Hippocampal formation (tissue), 2 donors: ENCODE measurements at regions not wholly inside any gene's neighbourhood (a gene's known extent, or its start where the extent isn't known, plus 50 kb on each side); places are given as distances from the start of the nearest gene placed in this dataset.
"Not testable (repeated sequence)": the region's sequence is repeated elsewhere in the genome, so short reads cannot be mapped to it uniquely, and the experiment has no call there.

Experiments
- DNase-seq, 2 donors: peaks; one replicate each; lab custom pipeline; 2025; lab: John Stamatoyannopoulos, UW

DNA sequence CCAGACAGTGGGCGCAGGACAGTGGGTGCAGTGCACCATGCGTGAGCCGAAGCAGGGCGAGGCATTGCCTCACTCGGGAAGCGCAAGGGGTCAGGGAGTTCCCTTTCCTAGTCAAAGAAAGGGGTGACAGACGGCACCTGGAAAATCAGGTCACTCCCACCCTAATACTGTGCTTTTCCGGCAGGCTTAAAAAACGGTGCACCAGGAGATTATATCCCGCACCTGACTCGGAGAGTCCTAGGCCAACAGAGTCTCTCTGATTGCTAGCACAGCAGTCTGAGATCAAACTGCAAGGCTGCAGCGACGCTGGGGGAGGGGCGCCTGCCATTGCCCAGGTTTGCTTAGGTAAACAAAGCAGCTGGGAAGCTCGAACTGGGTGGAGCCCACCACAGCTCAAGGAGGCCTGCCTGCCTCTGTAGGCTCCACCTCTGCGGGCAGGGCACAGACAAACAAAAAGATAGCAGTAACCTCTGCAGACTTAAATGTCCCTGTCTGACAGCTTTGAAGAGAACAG, 116.4 kb downstream of the CXCL12 start:
- DNase-seq = not testable (repeated sequence)

DNA sequence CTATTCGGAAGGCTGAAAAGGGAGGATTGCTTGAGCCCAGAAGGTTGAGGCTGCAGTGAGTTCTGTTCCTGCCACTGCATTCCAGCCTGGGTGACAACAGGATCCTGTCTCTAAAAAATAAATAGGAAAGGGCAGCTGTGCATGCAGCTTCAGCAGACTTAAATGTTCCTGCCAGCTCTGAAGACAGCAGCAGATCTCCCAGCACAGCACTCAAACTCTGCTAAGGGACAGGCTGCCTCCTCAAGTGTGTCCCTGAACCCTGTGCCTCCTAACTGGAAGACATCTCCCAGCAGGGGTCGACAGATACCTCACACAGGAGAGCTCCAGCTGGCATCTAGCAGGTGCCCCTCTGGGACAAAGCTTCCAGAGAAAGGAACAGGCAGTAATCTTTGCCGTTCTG, 117.9 kb downstream of the CXCL12 start:
- no peak for DNase-seq

DNA sequence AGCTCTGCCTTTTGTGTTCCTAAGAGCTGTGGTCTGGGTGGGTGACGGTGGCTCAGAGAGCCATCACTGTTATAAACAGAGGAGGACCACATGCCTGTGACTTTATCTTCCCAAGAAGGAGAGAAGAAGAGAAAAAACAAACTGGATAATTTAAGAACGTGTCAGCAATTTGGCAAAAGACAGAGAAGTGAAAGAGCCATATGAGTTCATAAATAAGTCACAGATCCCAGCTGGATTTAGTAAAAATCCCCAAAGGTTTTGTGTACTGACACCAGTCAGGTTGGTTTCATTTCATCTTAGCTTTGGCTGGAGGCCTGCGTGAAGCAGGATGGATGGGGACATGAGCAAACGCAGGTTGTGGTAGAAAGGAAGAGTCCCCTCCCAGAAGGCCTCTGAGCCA, 120.7 kb downstream of the CXCL12 start:
- DNase-seq = no peak

DNA sequence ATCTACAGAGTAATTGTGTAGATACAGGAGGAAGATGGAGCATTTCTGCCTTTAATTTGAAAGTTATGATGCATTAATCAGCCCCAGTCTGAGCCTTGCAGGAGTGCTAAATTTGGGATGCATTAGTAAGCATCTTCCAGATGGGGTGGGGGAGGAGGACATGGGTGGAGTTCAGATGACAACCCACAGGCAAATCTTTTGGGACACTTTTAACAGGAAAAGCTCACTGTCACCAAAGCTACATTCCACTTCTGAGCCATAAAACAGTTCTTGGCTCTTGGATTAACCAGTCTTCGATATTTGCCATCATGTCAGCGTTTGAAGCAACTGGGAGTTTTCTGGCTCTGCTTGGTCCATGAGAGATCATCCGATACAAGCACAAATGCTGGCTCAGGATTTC, 121.1 kb downstream of the CXCL12 start:
- DNase-seq = no peak

DNA sequence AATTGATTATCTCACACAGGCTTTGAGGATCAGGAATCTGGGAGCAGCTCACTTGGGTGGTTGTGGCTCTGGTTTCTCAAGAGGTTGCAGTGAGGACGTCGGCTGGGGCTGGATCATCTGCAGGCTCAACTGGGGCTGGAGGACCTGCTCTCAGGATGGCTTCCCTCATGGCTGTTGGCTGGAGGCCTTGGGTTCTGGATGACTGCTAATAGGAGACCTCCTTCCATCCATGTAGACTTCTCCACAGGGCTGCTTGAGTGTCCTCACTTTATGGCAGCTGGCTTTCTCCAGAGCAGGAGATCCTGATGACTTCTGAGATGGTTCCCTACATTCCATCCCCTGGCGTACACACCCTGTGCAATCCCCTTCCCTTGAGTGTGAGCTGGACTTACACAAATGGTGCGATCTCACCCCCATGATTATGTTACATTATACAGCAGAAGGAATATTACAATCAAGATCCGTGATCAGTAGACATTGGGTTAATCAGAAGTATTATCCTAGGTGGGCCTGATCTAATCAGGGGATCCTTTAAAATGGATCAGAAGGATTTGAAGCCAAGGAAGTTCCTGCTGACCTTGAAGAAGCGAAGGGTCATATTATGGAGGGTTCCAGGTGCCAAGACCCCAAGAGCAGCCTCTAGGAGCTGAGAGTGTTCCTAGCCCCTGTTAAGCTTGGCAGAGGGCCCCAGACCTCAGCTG, 122.2 kb downstream of the CXCL12 start:
- no peak for DNase-seq

DNA sequence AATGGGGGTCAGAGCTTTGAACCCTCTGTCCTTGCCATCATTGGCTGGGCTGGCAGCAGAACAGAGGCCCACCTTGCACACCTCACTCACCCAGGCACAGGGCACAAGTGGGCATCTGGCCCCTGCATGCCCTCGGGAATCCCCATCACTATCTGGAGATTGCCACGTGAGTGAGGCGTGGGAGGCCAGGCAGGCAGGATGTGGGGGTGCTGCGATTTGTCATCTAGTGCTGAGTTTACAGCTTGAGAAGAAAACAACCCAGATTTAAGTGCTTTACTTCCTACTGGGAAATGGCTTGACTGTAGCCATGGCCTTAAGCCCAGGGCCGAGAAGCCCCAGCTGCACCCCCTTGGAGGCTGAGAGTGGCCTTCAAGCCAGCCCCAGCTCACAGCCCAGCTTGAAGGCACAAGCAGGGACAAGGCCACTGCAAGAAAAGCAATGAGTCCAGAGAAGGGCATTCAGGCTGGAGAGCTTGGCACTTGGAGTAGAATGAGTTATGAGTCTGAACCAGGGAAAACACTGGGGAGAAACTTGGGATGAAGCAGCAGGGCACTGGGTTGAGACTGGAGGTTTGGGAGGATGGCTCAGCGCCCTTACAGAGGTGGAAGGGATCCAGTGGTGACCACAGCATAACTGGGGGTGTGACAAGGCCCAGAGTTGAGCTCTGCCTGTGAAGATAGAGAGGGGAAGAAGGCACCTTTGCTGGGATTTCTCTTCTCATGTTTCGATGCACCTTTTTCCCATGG, 123.0 kb downstream of the CXCL12 start:
- no peak for DNase-seq

DNA sequence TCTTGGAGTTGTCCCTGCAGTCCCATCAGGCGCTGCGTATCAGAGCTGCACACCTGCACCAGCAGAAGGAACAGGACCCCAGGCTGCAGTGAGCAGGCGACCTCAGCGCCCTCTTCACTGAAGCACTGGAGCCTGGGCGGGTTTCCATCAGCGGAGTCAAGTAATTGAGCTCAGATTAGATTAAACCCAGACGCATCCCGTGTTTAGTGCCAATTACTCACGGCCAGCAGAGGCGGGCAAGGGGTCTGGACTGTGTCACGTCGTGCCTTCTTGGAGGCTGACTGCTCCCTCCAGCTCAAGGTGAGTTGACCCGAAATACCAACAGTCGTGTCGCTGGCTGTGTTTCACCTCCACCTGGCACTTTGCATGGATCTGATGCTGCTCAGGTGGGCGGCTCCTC, 123.6 kb downstream of the CXCL12 start:
- no peak for DNase-seq

DNA sequence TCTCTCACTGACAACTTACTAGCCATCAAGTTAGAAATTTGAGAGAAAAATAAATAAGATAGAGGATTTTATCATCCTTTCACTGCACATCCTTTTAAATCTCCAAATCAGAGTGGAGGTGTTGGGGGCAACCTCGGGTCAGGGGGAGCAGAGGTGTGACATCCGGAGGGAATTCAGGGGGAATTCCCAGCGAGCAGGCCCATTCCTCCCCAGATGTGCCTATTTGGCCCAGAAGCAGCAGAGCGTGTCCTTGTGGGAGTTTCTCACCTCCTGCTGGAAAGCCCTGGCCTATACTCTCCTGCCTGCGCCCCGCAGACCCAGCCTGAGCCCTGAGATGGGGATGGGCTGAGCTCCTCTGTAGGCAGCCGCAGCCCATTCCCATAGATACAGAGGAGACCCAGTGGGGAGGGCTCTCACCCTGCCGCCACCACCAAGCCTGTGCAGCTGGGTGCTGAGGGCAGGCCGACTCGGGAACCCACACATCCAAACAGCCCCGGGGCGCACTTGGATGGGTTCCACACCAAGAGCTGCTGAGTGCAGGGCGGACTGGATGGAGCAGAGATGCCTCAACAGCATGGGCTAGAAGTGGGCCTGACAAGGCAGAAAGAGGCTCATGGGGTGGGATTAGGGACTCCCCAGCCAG, 124.5 kb downstream of the CXCL12 start:
- no peak for DNase-seq

DNA sequence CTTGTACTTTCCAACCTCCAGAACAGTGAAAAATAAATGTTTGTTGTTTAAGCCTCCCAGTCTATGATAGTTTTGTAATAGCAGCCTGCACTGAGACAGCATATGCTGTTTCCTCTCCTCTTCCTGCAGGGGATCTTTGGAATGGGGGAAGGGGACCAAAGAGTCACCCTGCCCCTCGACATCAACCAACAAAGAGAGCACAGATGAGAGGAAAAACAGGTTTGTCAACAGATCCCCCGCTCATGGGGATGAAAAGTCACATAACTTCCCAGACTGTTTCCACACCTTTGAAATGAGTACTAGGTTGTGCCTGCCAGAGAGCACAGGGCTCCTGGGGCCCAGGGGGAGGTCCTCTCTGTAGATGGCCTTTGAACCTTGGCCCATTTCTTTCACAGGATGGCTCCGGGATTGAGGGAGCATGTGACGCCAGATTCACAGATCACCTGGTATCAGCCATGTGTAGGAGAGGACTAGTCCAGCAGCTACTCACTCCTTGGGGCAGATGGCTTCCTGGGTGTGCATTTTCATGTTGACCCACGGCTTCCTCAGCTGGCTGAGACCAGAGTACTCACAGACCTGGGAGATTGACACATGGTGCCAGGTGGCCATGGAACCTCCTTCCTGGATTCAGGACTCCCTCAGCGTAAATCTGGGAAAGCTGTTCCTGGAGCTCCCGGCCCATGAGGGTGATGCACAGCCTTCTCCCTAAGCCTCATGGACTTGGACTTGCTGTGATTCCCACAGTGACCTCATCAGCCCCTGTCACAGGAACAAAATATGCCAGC, 125.6 kb downstream of the CXCL12 start:
- DNase-seq = no peak

DNA sequence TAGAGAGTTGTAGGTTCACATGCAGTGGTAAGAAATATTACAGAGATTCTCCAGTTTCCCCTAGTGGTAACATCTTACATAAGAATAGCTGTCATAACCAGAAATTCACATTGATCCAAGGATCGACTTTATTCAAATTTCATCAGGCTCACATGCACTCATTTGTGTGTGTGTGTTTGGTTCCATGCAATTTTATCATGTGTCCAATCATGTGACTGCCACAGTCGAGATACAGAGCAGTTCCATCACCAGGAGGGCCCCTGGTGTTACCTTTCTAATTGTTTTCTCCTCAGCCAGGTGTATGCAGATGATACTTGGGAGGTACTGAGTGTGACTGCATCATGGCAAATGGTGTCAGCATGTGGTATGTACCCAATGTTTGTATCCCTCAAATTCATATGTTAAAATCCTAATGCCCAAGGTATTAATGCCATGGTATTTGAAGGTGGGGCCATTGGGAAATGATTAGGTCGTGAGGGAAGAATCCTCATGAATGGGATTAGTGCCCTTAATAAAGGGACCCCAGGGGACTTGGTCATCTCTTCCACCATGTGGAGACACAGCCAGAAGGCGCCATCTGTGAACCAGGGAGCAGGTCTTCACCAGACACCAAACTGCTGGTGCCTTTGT, 126.3 kb downstream of the CXCL12 start:
- no peak for DNase-seq

DNA sequence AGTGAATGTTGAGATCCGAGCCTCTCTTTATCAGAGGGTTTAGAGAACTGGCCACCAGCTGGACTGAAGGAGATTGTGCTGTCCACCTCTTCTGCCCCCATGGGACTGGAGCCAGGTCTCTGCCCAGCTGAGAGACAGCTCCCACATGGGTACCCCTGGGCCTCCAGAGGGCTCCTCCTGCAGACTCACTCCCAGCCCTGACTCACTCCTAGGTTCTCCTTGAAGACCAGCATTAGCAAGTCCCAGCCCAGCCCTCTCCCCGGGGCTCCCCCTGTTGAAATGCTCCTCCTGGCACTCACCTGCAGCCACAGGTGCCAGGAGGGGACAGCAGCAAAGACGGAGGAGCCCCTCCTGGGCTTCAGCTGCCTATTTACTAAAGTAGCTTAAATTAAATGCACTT, 126.9 kb downstream of the CXCL12 start:
- no peak for DNase-seq

DNA sequence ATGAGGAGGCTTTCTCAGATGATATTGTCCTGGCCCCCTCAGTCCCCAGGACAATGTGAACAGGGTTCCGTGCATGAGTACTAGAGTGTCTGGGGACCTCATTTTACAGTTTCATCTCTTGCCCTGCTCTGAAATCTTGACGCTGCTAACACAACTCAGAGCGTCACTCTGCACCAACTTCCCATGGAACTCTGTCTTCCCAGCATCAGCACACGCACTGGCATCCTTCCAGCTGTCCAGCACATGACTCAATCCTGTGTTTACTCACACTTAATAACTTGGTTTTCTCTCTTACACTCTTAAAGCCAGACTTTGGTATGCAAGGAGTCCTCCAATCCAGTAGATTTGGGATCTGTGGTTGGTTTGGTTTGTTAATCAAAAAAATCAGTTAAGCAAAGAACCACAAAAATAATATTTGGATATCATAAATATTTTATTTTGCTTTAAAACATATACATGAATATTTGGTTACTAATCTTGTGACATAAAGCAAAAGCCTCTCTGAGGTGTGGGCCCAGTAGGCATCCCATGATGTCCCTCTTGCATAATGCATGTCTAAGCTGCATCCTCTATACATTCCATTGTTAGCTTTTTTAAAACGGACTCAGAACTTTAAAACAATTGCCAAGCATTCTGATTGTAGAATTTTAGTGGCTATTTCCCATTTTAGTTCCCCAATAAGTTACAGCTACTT, 131.0 kb downstream of the CXCL12 start:
- no peak for DNase-seq

DNA sequence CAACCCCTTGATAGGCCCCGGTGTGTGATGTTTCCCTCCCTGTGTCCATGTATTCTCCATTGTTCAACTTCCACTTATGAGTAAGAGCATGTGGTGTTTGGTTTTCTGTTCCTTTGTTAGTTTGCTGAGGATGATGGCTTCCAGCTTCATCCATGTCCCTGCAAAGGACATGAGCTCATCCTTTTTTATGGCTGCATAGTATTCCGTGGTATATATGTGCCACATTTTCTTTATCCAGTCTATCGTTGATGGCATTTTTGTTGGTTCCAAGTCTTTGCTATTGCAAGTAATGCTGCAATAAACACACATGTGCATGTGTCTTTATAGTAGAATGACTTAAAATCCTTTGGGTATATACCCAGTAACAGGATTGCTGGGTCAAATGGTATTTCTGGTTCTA, 132.3 kb downstream of the CXCL12 start:
- not testable (repeated sequence) for DNase-seq

DNA sequence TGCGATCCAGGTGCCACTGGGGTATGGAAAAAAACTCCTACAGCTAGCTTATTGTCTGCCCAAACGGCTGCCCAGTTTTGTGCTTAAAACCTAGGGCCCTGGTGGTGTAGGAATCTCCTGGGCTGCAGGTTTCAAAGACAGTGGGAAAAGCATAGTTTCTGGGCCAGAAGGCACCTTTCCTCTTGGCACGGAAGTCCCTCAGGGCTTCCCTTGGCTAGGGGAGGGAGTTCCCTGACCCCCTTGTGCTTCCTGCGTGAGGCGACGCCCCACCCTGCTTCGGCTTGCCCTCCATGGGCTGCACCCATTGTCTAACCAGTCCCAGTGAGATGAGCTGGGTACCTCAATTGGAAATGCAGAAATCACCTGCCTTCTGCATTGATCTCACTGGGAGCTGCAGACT, 135.0 kb downstream of the CXCL12 start:
- not testable (repeated sequence) for DNase-seq

DNA sequence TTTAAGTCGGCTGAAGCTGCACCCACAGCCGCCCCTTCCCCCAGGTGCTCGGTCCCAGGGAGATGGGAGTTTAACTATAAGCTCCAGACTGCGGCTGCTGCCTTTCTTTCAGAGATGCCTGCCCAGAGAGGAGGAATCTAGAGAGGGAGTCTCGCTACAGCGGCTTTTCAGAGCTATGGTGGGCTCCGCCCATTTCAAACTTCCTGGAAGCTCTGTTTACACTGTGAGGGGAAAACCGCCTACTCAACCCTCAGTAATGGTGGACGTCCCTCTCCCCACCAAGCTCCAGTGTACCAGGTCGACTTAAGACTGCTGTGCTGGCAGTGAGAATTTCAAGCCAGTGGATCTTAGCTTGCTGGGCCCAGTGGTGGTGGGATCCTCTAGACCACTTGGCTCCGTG, 135.4 kb downstream of the CXCL12 start:
- no peak for DNase-seq

DNA sequence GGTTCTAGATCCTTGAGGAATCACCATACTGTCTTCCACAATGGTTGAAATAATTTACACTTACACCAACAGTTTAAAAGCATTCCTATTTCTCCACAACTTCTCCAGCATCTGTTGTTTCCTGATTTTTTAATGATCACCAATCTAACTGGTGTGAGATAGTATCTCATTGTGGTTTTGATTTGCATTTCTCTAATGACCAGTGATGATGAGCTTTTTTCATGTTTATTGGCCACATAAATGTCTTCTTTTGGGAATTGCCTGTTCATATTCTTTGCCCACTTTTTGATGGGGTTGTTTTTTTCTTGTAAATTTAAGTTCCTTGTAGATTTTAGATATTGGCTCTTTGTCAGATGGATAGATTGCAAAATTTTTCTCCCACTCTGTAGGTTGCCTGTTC, 138.2 kb downstream of the CXCL12 start:
- DNase-seq = not testable (repeated sequence)

DNA sequence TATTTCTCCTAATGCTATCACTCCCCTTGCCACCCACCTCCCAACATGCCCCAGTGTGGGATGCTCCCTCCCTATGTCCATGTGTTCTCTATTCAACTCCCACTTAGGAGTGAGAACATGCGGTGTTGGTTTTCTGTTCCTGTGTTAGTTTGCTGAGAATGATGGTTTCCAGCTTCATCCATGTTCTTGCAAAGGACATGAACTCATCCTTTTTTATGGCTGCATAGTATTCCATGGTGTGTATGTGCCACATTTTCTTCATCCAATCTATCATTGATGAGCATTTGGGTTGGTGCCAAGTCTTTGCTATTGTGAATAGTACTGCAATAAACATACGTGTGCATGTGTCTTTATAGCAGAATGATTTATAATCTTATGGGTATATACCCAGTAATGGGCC, 138.6 kb downstream of the CXCL12 start:
- not testable (repeated sequence) for DNase-seq

DNA sequence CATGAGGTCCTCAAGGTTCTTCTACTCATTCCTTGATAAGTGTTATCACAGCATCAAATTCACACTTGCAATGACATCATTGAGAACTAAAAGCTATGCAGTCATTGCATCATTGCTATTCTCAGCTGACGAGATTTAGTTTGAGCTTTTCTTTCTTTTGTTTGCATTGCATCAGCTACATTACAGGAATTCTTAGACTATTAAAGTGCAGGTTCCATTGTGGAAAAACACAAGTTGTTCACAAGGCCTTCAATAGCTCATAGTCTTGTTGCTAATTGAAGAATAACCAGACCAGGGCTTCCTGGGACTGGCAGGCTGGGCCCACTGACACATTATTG, 139.3 kb downstream of the CXCL12 start:
- no peak for DNase-seq

DNA sequence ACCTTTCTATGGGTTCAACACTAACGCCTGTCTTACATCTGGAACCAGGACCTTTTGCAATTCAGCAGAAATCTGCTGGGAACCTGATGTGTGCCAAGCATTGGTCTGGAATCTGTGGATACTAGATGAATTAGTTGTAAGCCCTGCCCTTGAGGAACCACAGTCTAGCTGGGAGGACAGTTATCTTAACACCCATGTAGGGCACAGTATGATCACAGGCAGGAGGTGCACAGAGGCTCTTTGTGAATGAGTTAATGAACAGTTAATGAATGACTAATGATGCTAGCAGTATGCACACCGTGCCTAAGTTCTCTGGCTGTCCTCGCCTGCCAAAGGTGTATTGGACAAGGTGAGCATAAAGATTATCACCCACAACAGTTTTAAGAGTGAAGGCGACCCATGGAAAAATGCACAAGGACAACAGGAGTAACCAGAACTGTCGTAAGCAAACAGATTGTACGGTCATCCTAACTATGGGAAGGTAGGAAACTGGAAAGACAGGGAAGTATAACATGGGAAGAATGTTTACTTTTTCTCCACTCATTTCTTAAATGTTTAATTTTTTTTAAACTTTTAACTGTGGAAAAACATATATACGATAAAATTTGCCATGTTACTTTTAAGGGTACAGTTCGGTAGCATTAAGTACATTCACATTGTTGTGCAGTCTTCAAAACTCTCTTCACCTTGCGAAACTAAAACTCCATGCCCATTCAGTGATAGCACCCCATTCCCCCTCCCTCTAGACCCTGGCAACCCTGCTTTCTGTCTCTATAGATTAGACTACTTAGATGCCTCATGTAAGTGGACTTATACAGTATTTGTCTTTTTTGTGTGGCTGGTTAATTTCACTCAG, 139.9 kb downstream of the CXCL12 start:
- no peak for DNase-seq

DNA sequence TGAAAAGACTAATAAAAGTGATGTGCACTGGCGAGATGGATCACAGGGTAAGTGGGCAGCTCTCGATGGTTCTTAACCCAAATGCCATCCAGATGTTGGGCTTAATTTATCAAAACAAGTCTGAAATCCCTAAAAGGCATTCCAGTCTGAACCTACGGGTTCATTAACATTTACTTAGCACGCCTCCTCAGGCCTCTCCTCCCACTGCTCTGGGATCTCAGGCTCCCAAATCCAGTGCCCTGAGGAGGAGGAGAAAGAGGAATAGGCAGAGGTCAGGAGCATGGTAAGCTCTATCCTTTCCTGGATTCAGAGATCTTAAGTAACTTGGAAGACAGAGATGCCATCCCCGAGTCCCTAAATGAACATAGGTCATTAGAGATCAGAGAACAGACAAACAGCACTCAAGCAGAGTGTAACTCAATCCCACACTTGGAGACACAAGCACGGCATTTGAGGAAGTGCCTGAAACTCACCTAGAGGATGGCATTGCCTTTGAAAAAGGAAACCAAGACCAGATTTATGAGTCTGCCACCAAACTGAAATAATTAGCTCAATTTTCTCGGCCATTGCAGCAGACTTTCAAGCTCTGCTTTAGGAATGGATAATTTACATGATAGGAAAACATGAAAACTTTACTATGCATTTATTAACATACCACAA, 140.9 kb downstream of the CXCL12 start:
- DNase-seq = no peak
